Peyer's patch (tissue), 4 donors: ENCODE measurements at regions not wholly inside any gene's neighbourhood (a gene's known extent, or its start where the extent isn't known, plus 50 kb on each side); places are given as distances from the start of the nearest gene placed in this dataset.
A peak's percentile ranks its signal among the peaks of the same experiment; 100 is the strongest.

Experiments
- POLR2A ChIP-seq, 2 donors: fragments of 450-650 bp; IDR thresholded peaks; one replicate each; pipeline ENCODE4 v1.5.1; 2017; ENCODE audit warnings: antibody characterized with exemption in 2 of 2, mild to moderate bottlenecking in 2 of 2, moderate library complexity in 2 of 2
- TF ChIP-seq, protein P1 (sequence below), 6 experiments: fragments of 450-650 bp in 4 of 6; fragments of 200-600 bp in 2 of 6; sonication (generic) in 1 of 6; IDR thresholded peaks; one replicate each; pipeline ENCODE4 v1.5.1; 2017 to 2019; ENCODE audit warnings: antibody characterized with exemption in 6 of 6, mild to moderate bottlenecking in 3 of 6, moderate library complexity in 1 of 6

DNA sequence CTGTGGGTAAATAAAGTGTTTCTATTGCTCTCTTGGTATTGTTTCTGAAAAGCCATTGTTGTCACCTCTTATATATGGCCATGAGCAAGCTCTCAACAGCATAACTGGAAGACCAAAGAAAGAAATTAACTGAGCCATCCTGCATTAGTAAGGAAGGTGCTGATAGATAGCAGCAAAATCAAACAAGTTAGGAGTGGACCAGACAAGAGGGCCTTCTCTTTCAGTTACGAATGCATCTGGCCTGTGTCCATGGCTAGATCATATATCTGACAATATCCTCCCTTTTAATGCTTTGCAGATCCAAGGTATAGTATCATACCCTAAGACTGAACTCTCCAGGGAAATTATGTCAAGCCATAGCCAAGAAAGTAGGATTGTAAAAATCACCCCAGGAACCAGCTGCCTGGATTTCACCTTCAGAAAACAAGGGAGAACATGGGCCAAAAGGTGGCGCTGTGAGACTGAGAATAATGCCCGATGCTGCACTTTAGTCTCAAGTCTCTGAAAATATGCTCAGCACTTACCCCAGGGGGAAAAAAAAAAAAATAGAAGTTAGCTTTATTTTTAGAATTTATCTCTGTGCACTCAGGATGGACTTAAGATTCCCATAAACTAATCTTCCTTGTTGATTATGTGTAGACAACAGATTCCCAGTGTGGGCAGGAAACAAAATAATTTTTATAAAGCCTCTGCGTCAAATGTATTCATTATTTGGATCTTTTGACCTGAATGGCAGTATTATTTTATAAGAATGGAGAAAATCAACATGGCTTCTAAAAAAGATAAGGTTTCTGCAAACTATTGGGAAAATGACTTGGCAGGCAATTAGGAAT is 415.1 kb downstream of the ETS1 start:
- TF ChIP-seq, protein P1, sequence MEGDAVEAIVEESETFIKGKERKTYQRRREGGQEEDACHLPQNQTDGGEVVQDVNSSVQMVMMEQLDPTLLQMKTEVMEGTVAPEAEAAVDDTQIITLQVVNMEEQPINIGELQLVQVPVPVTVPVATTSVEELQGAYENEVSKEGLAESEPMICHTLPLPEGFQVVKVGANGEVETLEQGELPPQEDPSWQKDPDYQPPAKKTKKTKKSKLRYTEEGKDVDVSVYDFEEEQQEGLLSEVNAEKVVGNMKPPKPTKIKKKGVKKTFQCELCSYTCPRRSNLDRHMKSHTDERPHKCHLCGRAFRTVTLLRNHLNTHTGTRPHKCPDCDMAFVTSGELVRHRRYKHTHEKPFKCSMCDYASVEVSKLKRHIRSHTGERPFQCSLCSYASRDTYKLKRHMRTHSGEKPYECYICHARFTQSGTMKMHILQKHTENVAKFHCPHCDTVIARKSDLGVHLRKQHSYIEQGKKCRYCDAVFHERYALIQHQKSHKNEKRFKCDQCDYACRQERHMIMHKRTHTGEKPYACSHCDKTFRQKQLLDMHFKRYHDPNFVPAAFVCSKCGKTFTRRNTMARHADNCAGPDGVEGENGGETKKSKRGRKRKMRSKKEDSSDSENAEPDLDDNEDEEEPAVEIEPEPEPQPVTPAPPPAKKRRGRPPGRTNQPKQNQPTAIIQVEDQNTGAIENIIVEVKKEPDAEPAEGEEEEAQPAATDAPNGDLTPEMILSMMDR (IDR thresholded peaks at IDR 0.05), result peak; percentile 67 to 88 (median 78)
- no peak for TF ChIP-seq POLR2A (IDR thresholded peaks at IDR 0.05)
